ENCODE measurements at regions not wholly inside any gene's neighbourhood (a gene's known extent, or its start where the extent isn't known, plus 50 kb on each side); places are given as distances from the start of the nearest gene placed in this dataset.
A peak's percentile ranks its signal among the peaks of the same experiment; 100 is the strongest.

GRCh38 chr5:125112196-125112595 lies 365.8 kb upstream of the ZNF608 start:
- peak; percentile 60 for DNase-seq (ENCODE audit: low read depth, low spot score)
- TF ChIP-seq CTCF (IDR thresholded peaks at IDR 0.05; ENCODE audit: insufficient read depth, low read length, missing control alignments) = no peak
- CTCF ChIA-PET = no interaction called here
- no peak overlapping the region for H3K4me3 ChIP-seq (ENCODE audit: low read depth, low read length)
- POLR2A ChIA-PET = no interaction called here

- POLR2A ChIA-PET = no interaction called here
- no peak overlapping the region for H3K4me3 ChIP-seq (ENCODE audit: low read depth, low read length)
- TF ChIP-seq CTCF (IDR thresholded peaks at IDR 0.05; ENCODE audit: insufficient read depth, low read length, missing control alignments) = no peak
- no peak for DNase-seq (ENCODE audit: low read depth, low spot score)
- CTCF ChIA-PET = no interaction called here
Observed at GRCh38 chr5:125113328-125113727, 366.9 kb upstream of the ZNF608 start.

- DNase-seq (ENCODE audit: low read depth, low spot score) = no peak
- TF ChIP-seq CTCF (IDR thresholded peaks at IDR 0.05; ENCODE audit: insufficient read depth, low read length, missing control alignments) = no peak
- no peak overlapping the region for H3K4me3 ChIP-seq (ENCODE audit: low read depth, low read length)
- CTCF ChIA-PET = no interaction called here
- POLR2A ChIA-PET = no interaction called here
Observed at GRCh38 chr5:125115195-125115525, 368.7 kb upstream of the ZNF608 start.

GRCh38 chr5:125117566-125117965 lies 371.1 kb upstream of the ZNF608 start:
- TF ChIP-seq CTCF (IDR thresholded peaks at IDR 0.05; ENCODE audit: insufficient read depth, low read length, missing control alignments) = no peak
- CTCF ChIA-PET = no interaction called here
- POLR2A ChIA-PET = interaction anchor here (1.1 kb wide), 1 partner anchor 226 kb away, joined by 3 read pairs; no protein-coding TSS in a partner anchor
- DNase-seq (ENCODE audit: low read depth, low spot score) = peak; percentile 62
- H3K4me3 ChIP-seq (ENCODE audit: low read depth, low read length) = no peak overlapping the region

GRCh38 chr5:125120012-125120411 lies 373.6 kb upstream of the ZNF608 start:
- no peak for TF ChIP-seq CTCF (IDR thresholded peaks at IDR 0.05; ENCODE audit: insufficient read depth, low read length, missing control alignments)
- no peak for DNase-seq (ENCODE audit: low read depth, low spot score)
- no peak overlapping the region for H3K4me3 ChIP-seq (ENCODE audit: low read depth, low read length)
- ChIA-PET POLR2A (no interaction called here), CTCF (no interaction called here)

- ChIA-PET CTCF (interaction anchor here (1.2 kb wide), 1 partner anchor 1450 kb away, joined by 3 read pairs; no protein-coding TSS in a partner anchor), POLR2A (no interaction called here)
- TF ChIP-seq CTCF (IDR thresholded peaks at IDR 0.05; ENCODE audit: insufficient read depth, low read length, missing control alignments) = no peak
- H3K4me3 ChIP-seq (ENCODE audit: low read depth, low read length) = no peak overlapping the region
- no peak for DNase-seq (ENCODE audit: low read depth, low spot score)
Observed at GRCh38 chr5:125125031-125125823, 378.8 kb upstream of the ZNF608 start.
